Lung (tissue), 11 donors: ENCODE measurements at regions not wholly inside any gene's neighbourhood (a gene's known extent, or its start where the extent isn't known, plus 50 kb on each side); places are given as distances from the start of the nearest gene placed in this dataset.
A peak's percentile ranks its signal among the peaks of the same experiment; 100 is the strongest.

Experiments
- ATAC-seq: fragments of 200-7000 bp; cut with Tn5 transposase; one replicate; pipeline ENCODE4 v1.9.1; 2020; ENCODE audit warnings: moderate number of reproducible peaks; ENCODE audit not compliant: insufficient read depth, low FRiP score
- DNase-seq, 3 donors: peaks; one replicate each; pipeline ENCODE4 v3.0.0-alpha.2; 2013 to 2017
- H3K27ac ChIP-seq, 2 donors: one replicate each; pipeline ENCODE4 v1.5.1; 2013; ENCODE audit warnings: mild to moderate bottlenecking in 2 of 2, moderate library complexity in 2 of 2, control low read depth in 1 of 2, inconsistent platforms in 1 of 2, low read depth in 1 of 2, low read length in 1 of 2
- H3K27me3 ChIP-seq, 3 donors: one replicate each; pipeline ENCODE4 v1.5.1; 2013; ENCODE audit warnings: low read length in 2 of 3; ENCODE audit not compliant: control insufficient read depth in 3 of 3, insufficient read depth in 3 of 3
- H3K36me3 ChIP-seq, 4 donors: one replicate each; pipeline ENCODE4 v1.5.1; 2013; ENCODE audit warnings: low read length in 4 of 4, mild to moderate bottlenecking in 1 of 4, moderate library complexity in 1 of 4; ENCODE audit not compliant: control insufficient read depth in 4 of 4, insufficient read depth in 4 of 4
- H3K4me1 ChIP-seq, 5 donors: one replicate each; pipeline ENCODE4 v1.5.1; 2013; ENCODE audit warnings: low read length in 5 of 5, mild to moderate bottlenecking in 2 of 5, moderate library complexity in 1 of 5; ENCODE audit not compliant: control insufficient read depth in 5 of 5, insufficient read depth in 5 of 5
- H3K4me3 ChIP-seq: one replicate; pipeline ENCODE4 v1.5.1; 2013; ENCODE audit warnings: mild to moderate bottlenecking, control low read depth, moderate library complexity
- H3K9ac ChIP-seq, 2 donors: one replicate each; pipeline ENCODE4 v1.5.1; 2013; ENCODE audit warnings: low read length in 2 of 2, control low read depth in 1 of 2; ENCODE audit not compliant: insufficient read depth in 1 of 2
- H3K9me3 ChIP-seq, 4 donors: one replicate each; pipeline ENCODE4 v1.5.1; 2013; ENCODE audit warnings: low read length in 3 of 4, mild to moderate bottlenecking in 1 of 4, moderate library complexity in 1 of 4; ENCODE audit not compliant: control insufficient read depth in 4 of 4, insufficient read depth in 3 of 4
- CTCF ChIP-seq: IDR thresholded peaks from 2 replicates; pipeline ENCODE4 v1.5.1; 2012; ENCODE audit warnings: mild to moderate bottlenecking; ENCODE audit errors: control extremely low read depth, extremely low read depth
- WGBS, 2 donors: extraction: QIAGEN DNeasy Blood & Tissue Kit; methylation state at CpG; one replicate each; pipeline ENCODE4 v1.1.7; 2013; 5-methylcytosine and 5-hydroxymethylcytosine counted together
- donor health status: control.
- donor health status: control.
- donor health status: Bipolar disorder and iron deficiency.
- donor health status: healthy.
- donor health status: DM: yes; HTN: yes; CAD: no.

- peaks cover 9 to 82% (median 54%) of the 10 kb centered on the region in 5 donors for H3K4me1 ChIP-seq
- peaks cover 0 to 16% (median 8%) of the 10 kb centered on the region in 4 donors for H3K36me3 ChIP-seq
- peak; percentile 75 for ATAC-seq
- H3K9me3 ChIP-seq, result no peaks in the 10 kb centered on the region
- peak overlapping the region; percentile 57 to 84 for H3K27ac ChIP-seq
- TF ChIP-seq CTCF, result no peak
- WGBS, 2 donors, result 1 to 2% methylated on average over 54 of the region's 54 CpGs
- H3K9ac ChIP-seq, result peak overlapping the region in 1 of 2 donors; percentile 65
- no peaks in the 10 kb centered on the region for H3K27me3 ChIP-seq
- peak overlapping the region; percentile 34 for H3K4me3 ChIP-seq
- peak; percentile 82 to 92 (median 88) for DNase-seq
Measured at GRCh38 chr5:124651663-124652513, 94.6 kb downstream of the ZNF608 start.

DNA sequence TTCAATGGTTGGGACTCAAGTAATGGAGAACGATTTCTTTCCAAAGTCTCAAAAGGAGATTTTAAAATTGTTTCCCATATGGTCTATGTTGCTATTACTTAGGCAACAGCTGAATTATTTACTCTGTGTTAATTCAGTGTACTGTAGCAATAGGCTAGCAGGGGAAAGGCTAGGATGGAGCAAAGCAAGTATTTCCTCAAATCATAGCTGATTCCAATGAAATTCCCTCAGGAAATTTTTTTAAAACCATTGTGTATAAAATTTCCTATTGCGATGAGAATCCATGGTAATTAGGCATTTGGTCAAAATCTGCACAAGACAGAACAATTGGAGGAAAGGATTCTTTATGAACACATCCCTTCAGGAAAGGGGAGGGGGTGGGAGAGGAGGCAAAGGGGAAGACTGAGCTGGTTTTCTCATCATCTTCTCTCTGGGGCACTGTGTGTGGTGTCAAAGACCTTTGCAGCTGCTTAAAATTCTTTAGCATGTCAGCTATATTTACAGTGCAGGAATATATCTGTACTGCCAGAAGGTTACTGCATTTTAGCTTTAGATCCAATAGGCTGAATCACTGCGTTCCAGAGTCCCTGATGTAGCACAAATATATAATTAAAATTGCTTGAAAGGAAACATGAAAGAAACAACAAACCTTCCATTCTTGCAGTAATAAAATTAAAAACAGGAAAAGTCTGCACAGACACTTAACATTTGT lies 95.3 kb downstream of the ZNF608 start:
- H3K27ac ChIP-seq, result peak overlapping the region; percentile 6 to 57
- DNase-seq (peak; percentile 55 to 90 (median 86)), ATAC-seq (peak; percentile 2)
- no peak overlapping the region for H3K4me3 ChIP-seq
- 17 to 25% methylated on average over 3 of the region's 3 CpGs for WGBS, 2 donors
- peaks cover 0 to 21% (median 10%) of the 10 kb centered on the region in 4 donors for H3K36me3 ChIP-seq
- H3K9ac ChIP-seq, result peak overlapping the region in 1 of 2 donors; percentile 34
- TF ChIP-seq CTCF, result no peak
- H3K27me3 ChIP-seq, result no peaks in the 10 kb centered on the region
- peaks cover 9 to 75% (median 46%) of the 10 kb centered on the region in 5 donors for H3K4me1 ChIP-seq
- H3K9me3 ChIP-seq, result no peaks in the 10 kb centered on the region

- H3K4me3 ChIP-seq, result no peak overlapping the region
- H3K27me3 ChIP-seq, result no peaks in the 10 kb centered on the region
- 1 to 3% methylated on average over 4 of the region's 4 CpGs for WGBS, 2 donors
- DNase-seq, result peak in 1 of 3 donors; percentile 70
- H3K9ac ChIP-seq, result peak overlapping the region in 1 of 2 donors; percentile 30
- no peak for ATAC-seq
- peak overlapping the region in 1 of 2 donors; percentile 17 for H3K27ac ChIP-seq
- H3K4me1 ChIP-seq, result peaks cover 6 to 65% (median 39%) of the 10 kb centered on the region in 5 donors
- no peaks in the 10 kb centered on the region for H3K9me3 ChIP-seq
- no peak for TF ChIP-seq CTCF
- peaks cover 0 to 27% (median 12%) of the 10 kb centered on the region in 4 donors for H3K36me3 ChIP-seq
Measured at GRCh38 chr5:124650147-124650561, 96.3 kb downstream of the ZNF608 start.
